Prostate gland (tissue), 2 donors: ENCODE measurements at regions not wholly inside any gene's neighbourhood (a gene's known extent, or its start where the extent isn't known, plus 50 kb on each side); places are given as distances from the start of the nearest gene placed in this dataset.
A peak's percentile ranks its signal among the peaks of the same experiment; 100 is the strongest.

Experiments
- CTCF ChIP-seq, 4 experiments: fragments of 200-600 bp in 2 of 4; fragments of 450-650 bp in 2 of 4; sonication (generic) in 2 of 4; IDR thresholded peaks; 1 replicate in 3 of 4; 2 replicates in 1 of 4; pipeline ENCODE4 v1.5.1; 2016 to 2019; ENCODE audit warnings: antibody characterized with exemption in 4 of 4, mild to moderate bottlenecking in 2 of 4, moderate library complexity in 2 of 4
- POLR2A ChIP-seq: fragments of 450-650 bp; IDR thresholded peaks from one replicate; pipeline ENCODE4 v1.6.1; 2016; ENCODE audit warnings: antibody characterized with exemption, mild to moderate bottlenecking
- POLR2AphosphoS5 ChIP-seq: sonication (generic); formaldehyde crosslinking; IDR thresholded peaks from one replicate; pipeline ENCODE4 v1.6.1; 2017; ENCODE audit warnings: antibody characterized with exemption

DNA sequence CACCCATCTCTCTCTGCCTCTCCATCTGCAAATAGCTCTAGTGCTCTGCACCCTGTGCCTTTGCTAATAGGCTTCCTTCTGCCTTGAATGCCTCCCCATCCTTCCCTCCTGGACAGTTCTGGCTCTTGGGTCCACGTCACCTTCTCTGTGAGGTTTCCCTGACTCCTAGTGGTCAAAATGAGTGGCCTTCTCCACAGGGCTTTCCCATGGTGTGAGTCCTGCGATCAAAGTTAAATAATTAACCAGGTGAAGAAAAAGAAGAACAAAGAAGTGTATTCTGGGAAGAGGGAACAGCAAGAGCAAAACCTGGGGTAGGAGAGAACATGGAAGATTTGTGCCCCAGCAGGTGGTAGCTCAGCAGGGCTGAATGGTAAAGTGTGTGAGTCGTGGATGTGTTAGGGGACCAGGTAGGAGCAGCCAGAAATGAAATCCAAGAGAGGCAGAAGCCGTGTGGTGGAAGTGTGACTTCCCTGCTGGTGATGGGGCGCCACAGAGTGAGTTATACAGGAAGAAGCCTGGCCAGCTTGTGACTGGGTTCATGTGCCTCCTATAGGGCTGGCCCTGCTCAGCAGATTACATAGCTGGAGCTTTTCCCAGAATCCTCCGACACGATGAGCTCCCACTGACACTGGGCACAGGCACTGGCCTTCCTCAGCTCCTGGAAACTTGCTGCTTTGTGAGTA, 93.8 kb upstream of the LDAH start:
- TF ChIP-seq POLR2AphosphoS5 (no peak), CTCF (IDR thresholded peaks at IDR 0.05) (peak in 3 of 4 experiments; percentile 35 to 48 (median 46)), POLR2A (no peak)
